ENCODE measurements at regions not wholly inside any gene's neighbourhood (a gene's known extent, or its start where the extent isn't known, plus 50 kb on each side); places are given as distances from the start of the nearest gene placed in this dataset.

DNA sequence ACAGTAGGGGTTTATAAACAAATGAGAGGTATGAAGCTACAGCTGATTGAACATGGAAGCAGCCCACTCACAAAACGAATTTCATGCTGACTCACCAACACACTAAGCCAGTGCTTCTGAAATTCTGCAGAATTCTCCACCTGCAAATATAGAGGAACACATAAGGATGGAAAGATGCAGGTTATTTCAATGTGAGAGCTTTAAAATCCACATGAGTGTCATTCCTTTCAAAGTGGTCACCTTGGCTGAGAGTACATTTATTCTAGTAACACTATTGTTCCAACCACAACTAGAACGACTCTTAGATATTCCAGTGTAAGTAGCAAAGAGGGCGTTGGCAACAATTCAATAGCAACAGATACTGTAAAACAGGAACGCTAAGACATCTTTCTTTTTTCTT, 189.9 kb upstream of the TSC22D2 start:
- Histone ChIP-seq H3K36me3 (ENCODE audit: low read depth, low read length) (no peaks in the 10 kb centered on the region), H2AFZ (ENCODE audit: low read length) (no peak overlapping the region), H4K20me1 (ENCODE audit: low read length) (no peaks in the 10 kb centered on the region), H3K9me3 (ENCODE audit: low read length) (no peaks in the 10 kb centered on the region), H3K4me3 (ENCODE audit: low read length) (no peak overlapping the region), H3K9me2 (replicated peaks; ENCODE audit: low read length) (no peaks in the 10 kb centered on the region), H3F3A (ENCODE audit: low read length, unreplicated experiment) (no peaks in the 10 kb centered on the region), H3K4me1 (ENCODE audit: insufficient read depth, low read length) (0 out of 2 replicates have a peak, but pooled peaks cover 3% of the 10 kb centered on the region), H3K27me3 (ENCODE audit: low read length) (no peaks in the 10 kb centered on the region), H3K9ac (ENCODE audit: low read length) (no peak overlapping the region), H3K4me2 (ENCODE audit: low read length) (no peak overlapping the region), H3K79me2 (ENCODE audit: low read length) (no peaks in the 10 kb centered on the region), H3K27ac (ENCODE audit: low read length) (no peak overlapping the region)
- CTCF ChIA-PET, result no interaction called here
- intact Hi-C loops (cut with micrococcal nuclease), result no loop called here
- POLR2A ChIA-PET (ENCODE audit: unreplicated experiment), result interaction anchor here (0.8 kb wide), 1 partner anchor 31 kb away, joined by 24 read pairs; no protein-coding TSS in a partner anchor
- ATAC-seq (no peak), DNase-seq (no peak)
- TF ChIP-seq, protein P1, sequence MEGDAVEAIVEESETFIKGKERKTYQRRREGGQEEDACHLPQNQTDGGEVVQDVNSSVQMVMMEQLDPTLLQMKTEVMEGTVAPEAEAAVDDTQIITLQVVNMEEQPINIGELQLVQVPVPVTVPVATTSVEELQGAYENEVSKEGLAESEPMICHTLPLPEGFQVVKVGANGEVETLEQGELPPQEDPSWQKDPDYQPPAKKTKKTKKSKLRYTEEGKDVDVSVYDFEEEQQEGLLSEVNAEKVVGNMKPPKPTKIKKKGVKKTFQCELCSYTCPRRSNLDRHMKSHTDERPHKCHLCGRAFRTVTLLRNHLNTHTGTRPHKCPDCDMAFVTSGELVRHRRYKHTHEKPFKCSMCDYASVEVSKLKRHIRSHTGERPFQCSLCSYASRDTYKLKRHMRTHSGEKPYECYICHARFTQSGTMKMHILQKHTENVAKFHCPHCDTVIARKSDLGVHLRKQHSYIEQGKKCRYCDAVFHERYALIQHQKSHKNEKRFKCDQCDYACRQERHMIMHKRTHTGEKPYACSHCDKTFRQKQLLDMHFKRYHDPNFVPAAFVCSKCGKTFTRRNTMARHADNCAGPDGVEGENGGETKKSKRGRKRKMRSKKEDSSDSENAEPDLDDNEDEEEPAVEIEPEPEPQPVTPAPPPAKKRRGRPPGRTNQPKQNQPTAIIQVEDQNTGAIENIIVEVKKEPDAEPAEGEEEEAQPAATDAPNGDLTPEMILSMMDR (conservative IDR thresholded peaks at IDR 0.05; ENCODE audit: low read depth, low read length), result no peak
- TF ChIP-seq EZH2 (IDR thresholded peaks at IDR 0.05; ENCODE audit: low read length, unreplicated experiment) (no peak), EZH2phosphoT487 (IDR thresholded peaks at IDR 0.05; ENCODE audit: borderline replicate concordance, low read length) (no peak)
- BruUV-seq (replicated peaks), result no TSS peak

DNA sequence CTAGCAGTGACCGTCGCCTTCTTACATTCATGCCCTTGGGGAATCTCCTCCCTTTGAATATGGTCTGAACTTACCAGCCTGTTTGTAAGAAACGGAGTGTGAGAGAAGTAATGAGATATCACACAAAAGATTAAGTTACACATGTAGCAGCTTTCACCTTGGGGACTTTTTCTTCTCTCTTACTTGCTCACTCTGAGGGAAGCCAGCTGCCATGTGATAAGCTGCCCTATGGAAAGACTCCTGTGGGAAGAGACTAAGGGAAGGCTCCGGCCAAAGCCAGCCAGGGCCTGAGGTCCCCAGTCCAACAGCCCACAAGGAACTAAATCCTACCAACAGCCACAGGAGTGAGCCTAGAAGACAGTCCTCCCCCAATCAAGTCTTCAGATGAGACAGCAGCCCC, 190.4 kb upstream of the TSC22D2 start:
- intact Hi-C loops (cut with micrococcal nuclease), result no loop called here
- Histone ChIP-seq H3K4me2 (ENCODE audit: low read length) (no peak overlapping the region), H3K4me1 (ENCODE audit: insufficient read depth, low read length) (0 out of 2 replicates have a peak, but pooled peaks cover 3% of the 10 kb centered on the region), H3K79me2 (ENCODE audit: low read length) (no peaks in the 10 kb centered on the region), H3K9ac (ENCODE audit: low read length) (no peak overlapping the region), H3F3A (ENCODE audit: low read length, unreplicated experiment) (no peaks in the 10 kb centered on the region), H3K27ac (ENCODE audit: low read length) (no peak overlapping the region), H3K9me2 (replicated peaks; ENCODE audit: low read length) (no peaks in the 10 kb centered on the region), H3K4me3 (ENCODE audit: low read length) (no peak overlapping the region), H2AFZ (ENCODE audit: low read length) (no peak overlapping the region), H3K9me3 (ENCODE audit: low read length) (no peaks in the 10 kb centered on the region), H3K27me3 (ENCODE audit: low read length) (no peaks in the 10 kb centered on the region), H3K36me3 (ENCODE audit: low read depth, low read length) (no peaks in the 10 kb centered on the region), H4K20me1 (ENCODE audit: low read length) (no peaks in the 10 kb centered on the region)
- POLR2A ChIA-PET (ENCODE audit: unreplicated experiment), result interaction anchor here (0.6 to 0.8 kb wide), 2 partner anchors 31 to 873 kb away, joined by 3 to 24 read pairs; no protein-coding TSS in a partner anchor
- CTCF ChIA-PET, result no interaction called here
- DNase-seq (no peak), ATAC-seq (no peak)
- TF ChIP-seq EZH2 (IDR thresholded peaks at IDR 0.05; ENCODE audit: low read length, unreplicated experiment), result no peak
- TF ChIP-seq EZH2phosphoT487 (IDR thresholded peaks at IDR 0.05; ENCODE audit: borderline replicate concordance, low read length), result no peak
- TF ChIP-seq, protein P1 (conservative IDR thresholded peaks at IDR 0.05; ENCODE audit: low read depth, low read length), result no peak
- BruUV-seq (replicated peaks), result no TSS peak

- CTCF ChIA-PET, result no interaction called here
- ATAC-seq (no peak), DNase-seq (no peak)
- no peaks in the 10 kb centered on the region for H3K36me3 ChIP-seq (ENCODE audit: low read depth, low read length)
- H3K4me2 ChIP-seq (ENCODE audit: low read length), result no peak overlapping the region
- H2AFZ ChIP-seq (ENCODE audit: low read length), result no peak overlapping the region
- 0 out of 2 replicates have a peak, but pooled peaks cover 3% of the 10 kb centered on the region for H3K4me1 ChIP-seq (ENCODE audit: insufficient read depth, low read length)
- no peaks in the 10 kb centered on the region for H3K79me2 ChIP-seq (ENCODE audit: low read length)
- POLR2A ChIA-PET (ENCODE audit: unreplicated experiment), result interaction anchor here (0.6 kb wide), 1 partner anchor 873 kb away, joined by 3 read pairs; no protein-coding TSS in a partner anchor
- no peaks in the 10 kb centered on the region for H3F3A ChIP-seq (ENCODE audit: low read length, unreplicated experiment)
- TF ChIP-seq, protein P1 (conservative IDR thresholded peaks at IDR 0.05; ENCODE audit: low read depth, low read length), result no peak
- TF ChIP-seq EZH2phosphoT487 (IDR thresholded peaks at IDR 0.05; ENCODE audit: borderline replicate concordance, low read length) (no peak), EZH2 (IDR thresholded peaks at IDR 0.05; ENCODE audit: low read length, unreplicated experiment) (no peak)
- H4K20me1 ChIP-seq (ENCODE audit: low read length), result no peaks in the 10 kb centered on the region
- no peak overlapping the region for H3K9ac ChIP-seq (ENCODE audit: low read length)
- no peak overlapping the region for H3K27ac ChIP-seq (ENCODE audit: low read length)
- no peak overlapping the region for H3K4me3 ChIP-seq (ENCODE audit: low read length)
- H3K27me3 ChIP-seq (ENCODE audit: low read length), result no peaks in the 10 kb centered on the region
- intact Hi-C loops (cut with micrococcal nuclease), result no loop called here
- H3K9me3 ChIP-seq (ENCODE audit: low read length), result no peaks in the 10 kb centered on the region
- no TSS peak for BruUV-seq (replicated peaks)
- no peaks in the 10 kb centered on the region for H3K9me2 ChIP-seq (replicated peaks; ENCODE audit: low read length)
Measured at GRCh38 chr3:150216866-150217600, 191.1 kb upstream of the TSC22D2 start.
